Fibroblast of gingiva (primary cell): ENCODE measurements at regions not wholly inside any gene's neighbourhood (a gene's known extent, or its start where the extent isn't known, plus 50 kb on each side); places are given as distances from the start of the nearest gene placed in this dataset.

Experiments used
- DNase-seq: peaks from one replicate; pipeline ENCODE4 v3.0.0-alpha.2; 2011; ENCODE audit warnings: low read depth

- DNase-seq = no peak
These were observed 91.5 kb upstream of the STK39 start for GRCh38 chr2:168338803-168339437.

DNA sequence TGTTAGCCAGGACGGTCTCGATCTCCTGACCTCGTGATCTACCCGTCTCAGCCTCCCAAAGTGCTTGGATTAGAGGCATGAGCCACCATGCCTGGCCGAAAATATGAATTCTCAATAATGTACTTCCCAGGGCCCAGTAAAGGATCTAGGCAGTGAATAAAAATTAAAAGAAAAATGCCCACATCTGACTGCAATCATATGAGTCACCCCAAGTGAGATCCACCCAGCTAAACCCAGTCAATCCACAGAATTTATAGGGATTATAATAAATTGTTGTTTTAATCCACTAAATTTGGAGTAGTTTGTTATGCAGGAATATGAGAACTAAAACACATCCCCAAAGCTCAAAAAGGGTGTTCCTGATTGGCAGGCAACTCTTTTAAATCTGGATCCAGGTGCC, 93.5 kb upstream of the STK39 start:
- no peak for DNase-seq

- no peak for DNase-seq
These were observed 96.2 kb upstream of the STK39 start for GRCh38 chr2:168343586-168343985.

DNA sequence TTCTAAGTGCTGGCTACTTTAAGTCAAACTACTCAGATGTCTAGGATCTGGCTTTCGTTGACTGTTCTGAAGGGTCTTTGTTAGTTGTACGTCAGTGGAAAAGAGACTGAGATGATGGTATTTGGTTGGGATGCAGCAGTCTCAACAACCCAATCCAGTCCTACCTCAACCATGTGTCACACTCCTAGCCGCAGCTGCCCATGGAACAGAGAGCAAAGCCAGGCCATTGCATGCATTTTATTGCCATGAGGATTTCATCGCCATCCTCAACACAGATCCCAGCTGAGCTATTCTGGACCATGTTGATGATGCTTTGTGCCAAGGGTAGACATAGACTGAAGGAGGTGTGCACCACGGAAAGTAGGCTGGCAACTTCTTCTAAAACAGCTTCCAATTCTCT, 97.3 kb upstream of the STK39 start:
- no peak for DNase-seq

GRCh38 chr2:168345601-168346000, 98.2 kb upstream of the STK39 start:
- DNase-seq = no peak

GRCh38 chr2:168346725-168347477, 99.5 kb upstream of the STK39 start:
- peak; percentile 44 for DNase-seq

DNA sequence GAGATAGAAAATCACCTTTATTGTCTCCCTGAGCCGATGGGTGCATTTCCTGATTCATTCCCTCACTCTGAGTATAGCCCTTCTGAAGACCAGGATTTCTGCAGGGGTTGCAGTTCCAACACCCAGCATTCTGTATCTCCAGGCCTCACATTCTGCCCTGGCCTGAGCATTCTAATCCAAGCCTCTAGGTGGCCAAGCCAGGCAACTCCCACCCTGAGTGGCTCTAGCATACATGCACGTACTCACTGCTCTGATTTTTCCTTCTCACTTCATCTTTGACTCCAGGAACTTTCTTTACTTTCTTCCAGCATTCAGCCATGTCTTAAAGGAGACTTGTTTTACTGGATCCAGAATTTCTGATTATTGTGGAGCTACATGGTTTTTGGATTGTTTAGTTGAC, 100.7 kb upstream of the STK39 start:
- DNase-seq = peak; percentile 23

- no peak for DNase-seq
These were observed 103.0 kb upstream of the STK39 start for GRCh38 chr2:168350380-168350779.

GRCh38 chr2:168353251-168353650, 102.8 kb upstream of the CERS6 start:
- DNase-seq = no peak

GRCh38 chr2:168354499-168354898, 101.6 kb upstream of the CERS6 start:
- DNase-seq = no peak

GRCh38 chr2:168355121-168355520, 101.0 kb upstream of the CERS6 start:
- no peak for DNase-seq

GRCh38 chr2:168355779-168356476, 100.1 kb upstream of the CERS6 start:
- no peak for DNase-seq

- no peak for DNase-seq
These were observed 99.6 kb upstream of the CERS6 start for GRCh38 chr2:168356477-168356835.

GRCh38 chr2:168357797-168358472, 98.1 kb upstream of the CERS6 start:
- DNase-seq = no peak

- DNase-seq = no peak
These were observed 97.0 kb upstream of the CERS6 start for GRCh38 chr2:168359082-168359481.

- no peak for DNase-seq
These were observed 92.6 kb upstream of the CERS6 start for GRCh38 chr2:168363347-168364092.

- DNase-seq = no peak
These were observed 90.9 kb upstream of the CERS6 start for GRCh38 chr2:168365094-168365621.

DNA sequence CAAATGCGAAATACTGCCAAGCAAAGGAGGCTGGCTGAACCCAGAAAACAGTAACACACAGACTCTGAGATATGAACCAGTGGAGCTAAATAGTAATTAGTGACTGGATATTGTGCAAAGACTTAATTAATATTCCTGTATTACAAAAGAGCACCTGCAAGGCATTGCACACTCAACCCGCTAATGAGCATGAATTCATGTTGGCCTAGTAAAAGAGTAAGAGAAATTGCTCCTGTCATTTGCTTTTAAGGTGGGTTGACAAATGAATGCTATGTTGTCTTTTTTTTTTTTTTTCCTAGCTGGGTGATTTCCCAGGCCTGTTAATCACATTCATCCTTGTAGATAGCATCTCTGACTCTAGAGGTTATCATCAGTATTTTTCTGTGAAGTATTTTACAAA, 87.0 kb upstream of the CERS6 start:
- no peak for DNase-seq

- no peak for DNase-seq
These were observed 84.6 kb upstream of the CERS6 start for GRCh38 chr2:168371273-168372019.

GRCh38 chr2:168373468-168373867, 82.6 kb upstream of the CERS6 start:
- DNase-seq = no peak

DNA sequence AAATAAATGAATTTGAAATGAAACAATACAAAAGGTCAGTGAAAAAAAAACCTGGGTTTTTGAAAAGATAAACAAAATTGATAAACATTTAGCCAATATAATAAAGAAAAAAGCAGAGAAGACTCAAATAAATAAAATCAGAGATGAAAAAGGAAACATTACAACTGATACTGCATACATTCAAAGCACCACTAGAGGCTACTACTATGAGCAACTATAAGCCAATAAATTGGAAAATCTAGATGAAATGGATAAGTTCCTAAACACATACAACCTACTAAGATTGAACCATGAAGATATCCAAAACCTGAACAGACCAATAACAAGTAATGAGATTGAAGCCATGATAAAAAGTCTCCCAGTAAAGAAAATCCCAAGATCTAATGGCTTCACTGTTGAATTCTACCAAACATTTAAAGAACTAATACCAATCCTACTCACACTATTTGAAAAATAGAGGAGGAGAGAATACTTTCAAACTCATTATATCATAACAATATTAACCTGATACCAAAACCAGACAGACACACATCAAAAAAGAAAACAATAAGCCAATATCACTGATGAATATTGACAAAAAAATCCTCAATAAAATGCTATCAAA, 80.8 kb upstream of the CERS6 start:
- DNase-seq = no peak
